ENCODE measurements at regions not wholly inside any gene's neighbourhood (a gene's known extent, or its start where the extent isn't known, plus 50 kb on each side); places are given as distances from the start of the nearest gene placed in this dataset.

DNA sequence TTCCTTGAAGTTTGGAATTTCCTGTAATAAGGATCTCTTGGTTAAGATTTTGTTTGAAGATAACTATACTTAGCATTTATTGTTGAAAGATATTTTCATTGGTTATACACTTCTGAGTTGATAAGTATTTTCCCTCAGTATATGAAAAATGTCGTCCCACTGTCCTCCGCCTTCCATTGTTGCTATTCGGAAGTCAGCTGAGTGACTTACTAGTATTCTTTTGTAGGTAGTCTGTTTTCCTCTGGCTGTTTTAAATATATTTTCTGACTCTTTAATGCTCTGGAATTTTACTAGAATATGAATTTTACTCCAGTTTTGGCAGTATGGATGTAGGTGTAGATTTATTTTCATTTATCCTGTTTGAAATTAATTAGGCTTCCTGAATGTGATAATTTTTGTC is 498.7 kb upstream of the NFIA start:
- dilution Hi-C loops (cut with MboI; ENCODE audit: extremely low pct_ligation_motif_present, low sequenced_read_pairs) = no loop called here
- no peak overlapping the region for H3K4me2 ChIP-seq (ENCODE audit: control insufficient read depth, extremely low read depth, insufficient read depth, low read depth, low read length)
- no peak overlapping the region for H3K27ac ChIP-seq (ENCODE audit: control insufficient read depth, insufficient read depth, low read length)
- H3K9me1 ChIP-seq (ENCODE audit: control insufficient read depth, extremely low read depth, insufficient read depth, low read length) = no peaks in the 10 kb centered on the region
- no peaks in the 10 kb centered on the region for H3K4me1 ChIP-seq (ENCODE audit: control insufficient read depth, extremely low read depth, insufficient read depth, low read length)
- no peaks in the 10 kb centered on the region for H3K79me2 ChIP-seq (ENCODE audit: control insufficient read depth, insufficient read depth, low read length)
- no peaks in the 10 kb centered on the region for H3K9me3 ChIP-seq (ENCODE audit: control insufficient read depth, low read depth, low read length)
- no peak overlapping the region for H3K4me3 ChIP-seq (ENCODE audit: control insufficient read depth in 2 of 3, extremely low read depth in 1 of 3, insufficient read depth in 2 of 3, low read depth in 1 of 3, low read length in 3 of 3)
- DNase-seq (ENCODE audit: low read depth, low spot score) = no peak
- H3K36me3 ChIP-seq (ENCODE audit: control insufficient read depth in 2 of 2, extremely low read depth in 1 of 2, insufficient read depth in 2 of 2, low read length in 2 of 2) = no peaks in the 10 kb centered on the region
- no peak for FAIRE-seq
- H3K27me3 ChIP-seq (ENCODE audit: control insufficient read depth, extremely low read depth, insufficient read depth, low read length) = no peaks in the 10 kb centered on the region
- H3K9ac ChIP-seq (ENCODE audit: control insufficient read depth, extremely low read depth, insufficient read depth, low read length) = no peak overlapping the region
- H2AFZ ChIP-seq (ENCODE audit: control insufficient read depth, low read length) = no peak overlapping the region
- no peaks in the 10 kb centered on the region for H4K20me1 ChIP-seq (ENCODE audit: control insufficient read depth, extremely low read depth, insufficient read depth, low read length)
- TF ChIP-seq EZH2 (IDR thresholded peaks at IDR 0.05; ENCODE audit: low read length) (no peak), CTCF (optimal IDR thresholded peaks at IDR 0.05 in 1 of 3, IDR thresholded peaks at IDR 0.05 in 1 of 3, conservative IDR thresholded peaks at IDR 0.05 in 1 of 3; ENCODE audit: extremely low read depth in 1 of 3, insufficient read depth in 2 of 3, low read length in 3 of 3) (no peak)

DNA sequence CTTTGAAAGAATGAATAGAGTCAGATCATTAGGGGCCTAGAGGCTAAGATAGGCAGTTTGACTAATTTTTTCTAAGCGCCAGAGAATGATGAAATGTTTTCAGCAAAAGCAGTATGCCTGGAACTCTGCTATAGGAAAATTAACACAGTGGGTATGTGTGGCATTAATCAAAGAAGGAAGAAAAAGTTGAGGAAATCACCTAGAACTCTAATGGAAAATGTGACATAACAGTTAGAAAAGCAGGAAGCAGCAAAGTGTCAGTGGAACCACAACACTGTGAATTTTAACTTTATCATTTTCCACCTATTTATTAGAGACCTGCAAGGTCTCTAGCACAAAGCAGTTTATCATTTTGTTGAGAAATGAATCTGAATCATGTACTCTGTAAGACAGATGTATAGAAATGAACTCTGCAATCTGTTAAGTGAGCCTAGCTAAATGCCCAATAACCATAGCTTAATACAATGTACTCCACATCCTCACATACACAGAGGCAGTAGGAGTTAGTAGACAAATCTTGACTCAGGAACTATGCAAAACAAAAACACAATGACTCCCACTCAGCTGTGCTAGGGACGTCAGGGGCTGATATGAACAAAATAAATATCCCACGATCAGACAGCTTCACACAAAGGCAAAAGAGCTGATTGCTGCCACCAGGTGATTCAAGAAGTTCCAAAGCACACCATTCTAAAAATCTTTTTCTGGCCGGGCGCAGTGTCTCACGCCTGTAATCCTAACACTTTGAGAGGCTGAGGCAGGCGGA is 500.7 kb upstream of the NFIA start:
- no peak for TF ChIP-seq EZH2 (IDR thresholded peaks at IDR 0.05; ENCODE audit: low read length)
- no peak for TF ChIP-seq CTCF (optimal IDR thresholded peaks at IDR 0.05 in 1 of 3, IDR thresholded peaks at IDR 0.05 in 1 of 3, conservative IDR thresholded peaks at IDR 0.05 in 1 of 3; ENCODE audit: extremely low read depth in 1 of 3, insufficient read depth in 2 of 3, low read length in 3 of 3)

More for the DNA sequence above, 500.7 kb upstream of the NFIA start:
- no peak overlapping the region for H3K9ac ChIP-seq (ENCODE audit: control insufficient read depth, extremely low read depth, insufficient read depth, low read length)
- dilution Hi-C loops (cut with MboI; ENCODE audit: extremely low pct_ligation_motif_present, low sequenced_read_pairs) = no loop called here
- no peaks in the 10 kb centered on the region for H3K9me3 ChIP-seq (ENCODE audit: control insufficient read depth, low read depth, low read length)
- H3K4me1 ChIP-seq (ENCODE audit: control insufficient read depth, extremely low read depth, insufficient read depth, low read length) = no peaks in the 10 kb centered on the region
- no peaks in the 10 kb centered on the region for H3K27me3 ChIP-seq (ENCODE audit: control insufficient read depth, extremely low read depth, insufficient read depth, low read length)
- no peak overlapping the region for H3K4me3 ChIP-seq (ENCODE audit: control insufficient read depth in 2 of 3, extremely low read depth in 1 of 3, insufficient read depth in 2 of 3, low read depth in 1 of 3, low read length in 3 of 3)
- H3K36me3 ChIP-seq (ENCODE audit: control insufficient read depth in 2 of 2, extremely low read depth in 1 of 2, insufficient read depth in 2 of 2, low read length in 2 of 2) = no peaks in the 10 kb centered on the region
- H3K4me2 ChIP-seq (ENCODE audit: control insufficient read depth, extremely low read depth, insufficient read depth, low read depth, low read length) = no peak overlapping the region
- H4K20me1 ChIP-seq (ENCODE audit: control insufficient read depth, extremely low read depth, insufficient read depth, low read length) = no peaks in the 10 kb centered on the region
- no peak for DNase-seq (ENCODE audit: low read depth, low spot score)
- no peaks in the 10 kb centered on the region for H3K9me1 ChIP-seq (ENCODE audit: control insufficient read depth, extremely low read depth, insufficient read depth, low read length)
- H3K79me2 ChIP-seq (ENCODE audit: control insufficient read depth, insufficient read depth, low read length) = no peaks in the 10 kb centered on the region
- no peak for FAIRE-seq
- no peak overlapping the region for H3K27ac ChIP-seq (ENCODE audit: control insufficient read depth, insufficient read depth, low read length)
- no peak overlapping the region for H2AFZ ChIP-seq (ENCODE audit: control insufficient read depth, low read length)

All from keratinocyte (primary cell).